ENCODE measurements at regions not wholly inside any gene's neighbourhood (a gene's known extent, or its start where the extent isn't known, plus 50 kb on each side); places are given as distances from the start of the nearest gene placed in this dataset.

GRCh38 chr1:194829492-194829891 is 1643.1 kb upstream of the B3GALT2 start:
- TF ChIP-seq CTCF (IDR thresholded peaks at IDR 0.05) (no peak), POLR2A (IDR thresholded peaks at IDR 0.05) (no peak)
